ENCODE measurements at regions not wholly inside any gene's neighbourhood (a gene's known extent, or its start where the extent isn't known, plus 50 kb on each side); places are given as distances from the start of the nearest gene placed in this dataset.

DNA sequence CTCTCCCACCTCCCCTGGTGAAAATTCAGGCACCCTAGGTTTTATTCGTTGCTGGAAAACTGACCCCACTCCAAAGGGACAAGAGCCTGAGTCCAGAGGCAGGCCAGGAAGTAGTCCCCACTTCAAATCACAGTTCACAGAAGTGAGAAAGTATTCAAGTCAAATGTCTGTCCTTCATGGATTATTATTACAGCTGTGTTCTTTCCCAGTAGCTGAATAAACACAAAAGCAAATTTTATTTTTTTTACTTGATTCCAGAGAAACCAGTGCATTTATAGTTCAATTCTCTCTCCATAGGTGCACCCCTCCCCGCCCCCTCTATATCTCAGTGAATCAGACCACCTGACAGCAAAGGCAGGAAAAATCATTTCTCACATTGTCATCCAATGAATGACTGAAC, 113.8 kb upstream of the COL1A2 start:
- TF ChIP-seq, protein P1, sequence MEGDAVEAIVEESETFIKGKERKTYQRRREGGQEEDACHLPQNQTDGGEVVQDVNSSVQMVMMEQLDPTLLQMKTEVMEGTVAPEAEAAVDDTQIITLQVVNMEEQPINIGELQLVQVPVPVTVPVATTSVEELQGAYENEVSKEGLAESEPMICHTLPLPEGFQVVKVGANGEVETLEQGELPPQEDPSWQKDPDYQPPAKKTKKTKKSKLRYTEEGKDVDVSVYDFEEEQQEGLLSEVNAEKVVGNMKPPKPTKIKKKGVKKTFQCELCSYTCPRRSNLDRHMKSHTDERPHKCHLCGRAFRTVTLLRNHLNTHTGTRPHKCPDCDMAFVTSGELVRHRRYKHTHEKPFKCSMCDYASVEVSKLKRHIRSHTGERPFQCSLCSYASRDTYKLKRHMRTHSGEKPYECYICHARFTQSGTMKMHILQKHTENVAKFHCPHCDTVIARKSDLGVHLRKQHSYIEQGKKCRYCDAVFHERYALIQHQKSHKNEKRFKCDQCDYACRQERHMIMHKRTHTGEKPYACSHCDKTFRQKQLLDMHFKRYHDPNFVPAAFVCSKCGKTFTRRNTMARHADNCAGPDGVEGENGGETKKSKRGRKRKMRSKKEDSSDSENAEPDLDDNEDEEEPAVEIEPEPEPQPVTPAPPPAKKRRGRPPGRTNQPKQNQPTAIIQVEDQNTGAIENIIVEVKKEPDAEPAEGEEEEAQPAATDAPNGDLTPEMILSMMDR (IDR thresholded peaks at IDR 0.05) = no peak
- TF ChIP-seq POLR2A (IDR thresholded peaks at IDR 0.05) (no peak), POLR2AphosphoS5 (IDR thresholded peaks at IDR 0.05) (no peak), EP300 (IDR thresholded peaks at IDR 0.05) (no peak)
